HL-60 (cell line): ENCODE measurements at regions not wholly inside any gene's neighbourhood (a gene's known extent, or its start where the extent isn't known, plus 50 kb on each side); places are given as distances from the start of the nearest gene placed in this dataset.

Source experiments
- DNase-seq, 2 experiments: peaks; one replicate each; pipeline ENCODE4 v3.0.0-alpha.2; 2010 to 2020; ENCODE audit warnings: low read depth in 1 of 2, low spot score in 1 of 2
- H3K27ac ChIP-seq: fragments of 250-450 bp; sonication (Bioruptor Pico); replicated peaks from 2 replicates; pipeline ENCODE4 v1.5.1; 2020; ENCODE audit warnings: mild to moderate bottlenecking, moderate library complexity
- H3K27me3 ChIP-seq: fragments of 250-450 bp; sonication (Bioruptor Pico); 2 replicates; pipeline ENCODE4 v1.5.1; 2021; ENCODE audit warnings: mild to moderate bottlenecking, moderate library complexity; ENCODE audit not compliant: insufficient read depth, poor library complexity, severe bottlenecking
- H3K4me3 ChIP-seq: replicated peaks from 2 replicates; pipeline ENCODE4 v1.5.1; 2011; ENCODE audit warnings: mild to moderate bottlenecking, control low read depth, low read length; ENCODE audit not compliant: insufficient read depth
- CTCF ChIP-seq: IDR thresholded peaks from one replicate; pipeline ENCODE4 v1.5.1; 2011; ENCODE audit warnings: low read length, control low read depth, inconsistent platforms; ENCODE audit not compliant: insufficient read depth
- GABPA ChIP-seq: IDR thresholded peaks from 2 replicates; pipeline ENCODE4 v1.6.1; 2012; ENCODE audit warnings: low read depth
- POLR2AphosphoS5 ChIP-seq: IDR thresholded peaks from 2 replicates; pipeline ENCODE4 v1.6.1; 2012; ENCODE audit warnings: low read depth
- REST ChIP-seq: IDR thresholded peaks from 2 replicates; pipeline ENCODE4 v1.6.1; 2012; ENCODE audit warnings: low read depth; ENCODE audit not compliant: insufficient replicate concordance
- SPI1 ChIP-seq: IDR thresholded peaks from 2 replicates; pipeline ENCODE4 v1.6.1; 2012; ENCODE audit warnings: low read depth, mild to moderate bottlenecking, borderline replicate concordance

DNA sequence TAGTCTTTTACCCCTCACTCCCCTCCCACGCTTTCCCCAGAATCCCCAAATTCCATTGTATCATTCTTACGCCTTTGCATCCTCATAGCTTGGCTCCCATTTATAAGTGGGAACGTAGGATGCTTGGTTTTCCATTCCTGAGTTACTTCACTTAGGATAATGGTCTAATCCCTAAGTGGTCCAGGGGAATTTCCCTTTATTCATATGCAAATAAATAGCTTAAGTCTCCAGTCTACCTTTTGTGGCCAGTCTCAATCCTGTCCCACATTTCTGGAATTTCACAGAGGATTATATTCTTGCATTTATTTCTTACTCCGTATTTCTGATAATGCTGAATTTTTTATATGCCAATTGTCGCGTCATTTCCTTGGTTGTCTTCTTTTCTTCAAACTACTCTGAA is 245.6 kb upstream of the DAB2 start:
- Histone ChIP-seq H3K27me3 (no peaks in the 10 kb centered on the region), H3K4me3 (no peak overlapping the region), H3K27ac (no peak overlapping the region)
- TF ChIP-seq SPI1: no peak
- no peak for TF ChIP-seq GABPA
- no peak for TF ChIP-seq REST
- TF ChIP-seq POLR2AphosphoS5: no peak
- no peak for TF ChIP-seq CTCF
- no peak for DNase-seq

DNA sequence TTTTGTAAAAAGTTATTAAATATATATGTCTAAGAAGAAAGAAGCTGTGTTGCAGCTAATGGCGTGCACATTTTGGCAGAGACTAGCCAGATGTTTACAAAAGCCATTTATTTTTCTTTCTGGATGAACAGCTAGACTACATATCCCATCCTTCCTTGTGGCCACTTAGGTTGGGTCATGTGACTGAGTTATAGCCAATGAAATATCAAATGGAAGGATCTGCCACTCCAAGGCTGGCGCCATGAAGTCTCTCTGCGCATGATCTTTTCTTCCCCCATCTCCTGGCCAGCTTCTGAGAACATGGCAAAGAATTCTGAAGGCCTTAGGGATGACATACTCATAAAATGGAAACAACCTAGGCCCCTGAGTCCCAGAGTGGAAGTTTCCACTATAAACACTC is 244.2 kb upstream of the DAB2 start:
- H3K4me3 ChIP-seq: no peak overlapping the region
- TF ChIP-seq GABPA (no peak), CTCF (no peak), SPI1 (no peak), POLR2AphosphoS5 (no peak), REST (no peak)
- DNase-seq: no peak
- H3K27ac ChIP-seq: no peak overlapping the region
- no peaks in the 10 kb centered on the region for H3K27me3 ChIP-seq

GRCh38 chr5:39665328-39665727 is 240.5 kb upstream of the DAB2 start:
- no peak overlapping the region for H3K27ac ChIP-seq
- TF ChIP-seq POLR2AphosphoS5: no peak
- no peak for TF ChIP-seq CTCF
- no peak for TF ChIP-seq GABPA
- no peak for TF ChIP-seq REST
- no peak for TF ChIP-seq SPI1
- no peak overlapping the region for H3K4me3 ChIP-seq
- no peak for DNase-seq
- no peaks in the 10 kb centered on the region for H3K27me3 ChIP-seq
